Effector memory CD8-positive, alpha-beta T cell (primary cell): ENCODE measurements at regions not wholly inside any gene's neighbourhood (a gene's known extent, or its start where the extent isn't known, plus 50 kb on each side); places are given as distances from the start of the nearest gene placed in this dataset.

Experiments
- ATAC-seq: fragments of 150-1000 bp; cut with Tn5 transposase; replicated peaks from 2 replicates; pipeline ENCODE4 v1.10.0; 2021; ENCODE audit warnings: mild to moderate bottlenecking, moderate library complexity
- DNase-seq, 3 experiments: peaks; one replicate each; pipeline ENCODE4 v3.0.0; 2021
- H3K27ac Mint-ChIP-seq, 2 donors: one replicate each; pipeline ENCODE4 v1.8.0; 2022; ENCODE audit warnings: mild to moderate bottlenecking in 2 of 2, mixed read lengths in 2 of 2, moderate library complexity in 2 of 2
- H3K27me3 Mint-ChIP-seq, 2 donors: one replicate each; pipeline ENCODE4 v1.8.0; 2022; ENCODE audit warnings: mixed read lengths in 2 of 2
- H3K36me3 Mint-ChIP-seq: one replicate; pipeline ENCODE4 v1.8.0; 2022; ENCODE audit warnings: mild to moderate bottlenecking, moderate library complexity, mixed read lengths; ENCODE audit not compliant: insufficient read depth
- H3K4me1 Mint-ChIP-seq, 2 donors: one replicate each; pipeline ENCODE4 v1.8.0; 2022; ENCODE audit warnings: low read depth in 2 of 2, mixed read lengths in 2 of 2
- H3K4me3 Mint-ChIP-seq, 2 donors: one replicate each; pipeline ENCODE4 v1.8.0; 2022; ENCODE audit warnings: mild to moderate bottlenecking in 2 of 2, mixed read lengths in 2 of 2, moderate library complexity in 2 of 2
- H3K9me3 Mint-ChIP-seq, 2 donors: one replicate each; pipeline ENCODE4 v1.8.0; 2022; ENCODE audit warnings: mixed read lengths in 2 of 2

- Mint-ChIP-seq H3K27ac (no peak overlapping the region), H3K27me3 (no peaks in the 10 kb centered on the region), H3K9me3 (peaks cover 0 to 3% of the 10 kb centered on the region in 2 donors), H3K4me1 (no peaks in the 10 kb centered on the region), H3K4me3 (no peak overlapping the region), H3K36me3 (no peaks in the 10 kb centered on the region)
- ATAC-seq (no peak), DNase-seq (no peak)
Measured at GRCh38 chr2:77922567-77922966, 400.4 kb upstream of the LRRTM4 start.

GRCh38 chr2:77937366-77937765 lies 415.2 kb upstream of the LRRTM4 start:
- Mint-ChIP-seq H3K4me1 (no peaks in the 10 kb centered on the region), H3K9me3 (peaks cover 0 to 8% of the 10 kb centered on the region in 2 donors), H3K27ac (no peak overlapping the region), H3K27me3 (no peaks in the 10 kb centered on the region), H3K36me3 (no peaks in the 10 kb centered on the region), H3K4me3 (no peak overlapping the region)
- ATAC-seq (no peak), DNase-seq (no peak)

- Mint-ChIP-seq H3K36me3 (no peaks in the 10 kb centered on the region), H3K9me3 (peaks cover 4 to 9% of the 10 kb centered on the region in 2 donors), H3K4me1 (no peaks in the 10 kb centered on the region), H3K27me3 (no peaks in the 10 kb centered on the region), H3K4me3 (no peak overlapping the region), H3K27ac (no peak overlapping the region)
- DNase-seq, result no peak
- ATAC-seq, result no peak
Measured at GRCh38 chr2:77938462-77938861, 416.3 kb upstream of the LRRTM4 start.

- H3K27ac Mint-ChIP-seq, result no peak overlapping the region
- H3K4me1 Mint-ChIP-seq, result no peaks in the 10 kb centered on the region
- DNase-seq, result no peak
- H3K27me3 Mint-ChIP-seq, result no peaks in the 10 kb centered on the region
- H3K4me3 Mint-ChIP-seq, result no peak overlapping the region
- no peaks in the 10 kb centered on the region for H3K36me3 Mint-ChIP-seq
- H3K9me3 Mint-ChIP-seq, result peaks cover 7 to 12% of the 10 kb centered on the region in 2 donors
- no peak for ATAC-seq
Measured at GRCh38 chr2:77939370-77939769, 417.2 kb upstream of the LRRTM4 start.

- peaks cover 8 to 12% of the 10 kb centered on the region in 2 donors for H3K9me3 Mint-ChIP-seq
- no peak for ATAC-seq
- no peak for DNase-seq
- no peak overlapping the region for H3K27ac Mint-ChIP-seq
- H3K36me3 Mint-ChIP-seq, result no peaks in the 10 kb centered on the region
- no peak overlapping the region for H3K4me3 Mint-ChIP-seq
- H3K27me3 Mint-ChIP-seq, result no peaks in the 10 kb centered on the region
- no peaks in the 10 kb centered on the region for H3K4me1 Mint-ChIP-seq
Measured at GRCh38 chr2:77939801-77940200, 417.6 kb upstream of the LRRTM4 start.

GRCh38 chr2:77954931-77955330 lies 432.8 kb upstream of the LRRTM4 start:
- H3K4me1 Mint-ChIP-seq, result no peaks in the 10 kb centered on the region
- H3K27ac Mint-ChIP-seq, result no peak overlapping the region
- H3K9me3 Mint-ChIP-seq, result peaks cover 7 to 14% of the 10 kb centered on the region in 2 donors
- no peak overlapping the region for H3K4me3 Mint-ChIP-seq
- H3K27me3 Mint-ChIP-seq, result no peaks in the 10 kb centered on the region
- no peak for DNase-seq
- no peak for ATAC-seq
- no peaks in the 10 kb centered on the region for H3K36me3 Mint-ChIP-seq

GRCh38 chr2:77962943-77963342 lies 440.8 kb upstream of the LRRTM4 start:
- Mint-ChIP-seq H3K36me3 (no peaks in the 10 kb centered on the region), H3K27ac (no peak overlapping the region), H3K9me3 (peaks cover 28 to 34% of the 10 kb centered on the region in 2 donors), H3K4me3 (no peak overlapping the region), H3K4me1 (no peaks in the 10 kb centered on the region), H3K27me3 (no peaks in the 10 kb centered on the region)
- DNase-seq, result no peak
- ATAC-seq, result no peak

GRCh38 chr2:77977471-77978063 lies 455.4 kb upstream of the LRRTM4 start:
- ATAC-seq (no peak), DNase-seq (no peak)
- Mint-ChIP-seq H3K9me3 (peaks cover 12 to 24% of the 10 kb centered on the region in 2 donors), H3K36me3 (no peaks in the 10 kb centered on the region), H3K4me1 (no peaks in the 10 kb centered on the region), H3K27me3 (no peaks in the 10 kb centered on the region), H3K4me3 (no peak overlapping the region), H3K27ac (no peak overlapping the region)

GRCh38 chr2:77995161-77995560 lies 473.0 kb upstream of the LRRTM4 start:
- no peak overlapping the region for H3K4me3 Mint-ChIP-seq
- ATAC-seq (no peak), DNase-seq (no peak)
- H3K36me3 Mint-ChIP-seq, result no peaks in the 10 kb centered on the region
- H3K27ac Mint-ChIP-seq, result no peak overlapping the region
- peaks cover 0 to 2% of the 10 kb centered on the region in 2 donors for H3K9me3 Mint-ChIP-seq
- H3K4me1 Mint-ChIP-seq, result no peaks in the 10 kb centered on the region
- no peaks in the 10 kb centered on the region for H3K27me3 Mint-ChIP-seq

- H3K9me3 Mint-ChIP-seq, result peaks cover 0 to 2% of the 10 kb centered on the region in 2 donors
- no peak overlapping the region for H3K4me3 Mint-ChIP-seq
- no peak for DNase-seq
- H3K36me3 Mint-ChIP-seq, result no peaks in the 10 kb centered on the region
- no peak overlapping the region for H3K27ac Mint-ChIP-seq
- H3K27me3 Mint-ChIP-seq, result no peaks in the 10 kb centered on the region
- no peaks in the 10 kb centered on the region for H3K4me1 Mint-ChIP-seq
- no peak for ATAC-seq
Measured at GRCh38 chr2:77999376-77999775, 477.2 kb upstream of the LRRTM4 start.

GRCh38 chr2:78009289-78009688 lies 487.1 kb upstream of the LRRTM4 start:
- Mint-ChIP-seq H3K4me1 (no peaks in the 10 kb centered on the region), H3K4me3 (no peak overlapping the region), H3K36me3 (no peaks in the 10 kb centered on the region), H3K27ac (no peak overlapping the region), H3K9me3 (peaks cover 2 to 12% of the 10 kb centered on the region in 2 donors), H3K27me3 (no peaks in the 10 kb centered on the region)
- DNase-seq (no peak), ATAC-seq (no peak)

- Mint-ChIP-seq H3K27me3 (no peaks in the 10 kb centered on the region), H3K27ac (no peak overlapping the region), H3K9me3 (peaks cover 2 to 23% of the 10 kb centered on the region in 2 donors), H3K4me1 (no peaks in the 10 kb centered on the region), H3K36me3 (no peaks in the 10 kb centered on the region), H3K4me3 (no peak overlapping the region)
- ATAC-seq, result no peak
- no peak for DNase-seq
Measured at GRCh38 chr2:78011251-78011650, 489.1 kb upstream of the LRRTM4 start.

- Mint-ChIP-seq H3K4me1 (no peaks in the 10 kb centered on the region), H3K27me3 (no peaks in the 10 kb centered on the region), H3K36me3 (no peaks in the 10 kb centered on the region), H3K27ac (no peak overlapping the region), H3K4me3 (no peak overlapping the region), H3K9me3 (peaks cover 5 to 7% of the 10 kb centered on the region in 2 donors)
- DNase-seq (no peak), ATAC-seq (no peak)
Measured at GRCh38 chr2:78020491-78020890, 498.3 kb upstream of the LRRTM4 start.

GRCh38 chr2:78023356-78023755 lies 501.2 kb upstream of the LRRTM4 start:
- Mint-ChIP-seq H3K4me1 (no peaks in the 10 kb centered on the region), H3K4me3 (no peak overlapping the region), H3K27ac (no peak overlapping the region), H3K27me3 (no peaks in the 10 kb centered on the region), H3K9me3 (peaks cover 5 to 6% of the 10 kb centered on the region in 2 donors), H3K36me3 (no peaks in the 10 kb centered on the region)
- ATAC-seq (no peak), DNase-seq (no peak)

GRCh38 chr2:78024996-78025395 lies 502.8 kb upstream of the LRRTM4 start:
- Mint-ChIP-seq H3K4me1 (no peaks in the 10 kb centered on the region), H3K27ac (no peak overlapping the region), H3K36me3 (no peaks in the 10 kb centered on the region), H3K4me3 (no peak overlapping the region), H3K27me3 (no peaks in the 10 kb centered on the region), H3K9me3 (peaks cover 6% of the 10 kb centered on the region in 2 donors)
- DNase-seq, result no peak
- ATAC-seq, result no peak
